CD8-positive, alpha-beta memory T cell (primary cell): ENCODE measurements at regions not wholly inside any gene's neighbourhood (a gene's known extent, or its start where the extent isn't known, plus 50 kb on each side); places are given as distances from the start of the nearest gene placed in this dataset.

Source experiments
- CTCF ChIA-PET: fragments of 350-600 bp; sonication (Branson Sonifier 250); formaldehyde crosslinking; loops from one replicate; lab custom pipeline; 2021; ENCODE audit warnings: antibody characterized with exemption; lab: Charles Lee
- POLR2A ChIA-PET: fragments of 350-600 bp; sonication (Branson Sonifier 250); formaldehyde crosslinking; loops from one replicate; lab custom pipeline; 2021; ENCODE audit warnings: antibody characterized with exemption; lab: Charles Lee
- DNase-seq, 5 donors: peaks; one replicate each; pipeline versions ENCODE4 v3.0.0 to v3.0.0-alpha.2; 2020 to 2022; ENCODE audit warnings: mixed read lengths in 1 of 5
- H3K27ac ChIP-seq: one replicate; pipeline ENCODE4 v1.7.0; 2013; ENCODE audit warnings: low read depth, mild to moderate bottlenecking, low read length, moderate library complexity
- H3K27me3 ChIP-seq: 2 replicates; pipeline ENCODE4 v1.7.0; 2013; ENCODE audit warnings: low read length, mild to moderate bottlenecking; ENCODE audit not compliant: insufficient read depth, poor library complexity, severe bottlenecking
- H3K36me3 ChIP-seq: 2 replicates; pipeline ENCODE4 v1.7.0; 2013; ENCODE audit warnings: mild to moderate bottlenecking, low read length, moderate library complexity; ENCODE audit not compliant: insufficient read depth
- H3K4me1 ChIP-seq: 2 replicates; pipeline ENCODE4 v1.7.0; 2013; ENCODE audit warnings: mild to moderate bottlenecking, low read length, moderate library complexity; ENCODE audit not compliant: insufficient read depth
- H3K4me3 ChIP-seq: 2 replicates; pipeline ENCODE4 v1.7.0; 2013; ENCODE audit warnings: mild to moderate bottlenecking, low read length
- H3K9me3 ChIP-seq: 2 replicates; pipeline ENCODE4 v1.7.0; 2013; ENCODE audit warnings: mild to moderate bottlenecking, low read length
- H3K27ac Mint-ChIP-seq, 8 donors: one replicate each; pipeline ENCODE4 v1.8.0; 2020 to 2021; ENCODE audit warnings: mixed read lengths in 8 of 8, mild to moderate bottlenecking in 6 of 8, inconsistent platforms in 3 of 8, moderate library complexity in 3 of 8
- H3K27me3 Mint-ChIP-seq, 2 donors: one replicate each; pipeline ENCODE4 v1.8.0; 2020 to 2021; ENCODE audit warnings: mixed read lengths in 2 of 2, mild to moderate bottlenecking in 1 of 2, moderate library complexity in 1 of 2
- H3K36me3 Mint-ChIP-seq, 3 donors: one replicate each; pipeline ENCODE4 v1.8.0; 2020 to 2021; ENCODE audit warnings: mixed read lengths in 3 of 3, inconsistent platforms in 1 of 3, mild to moderate bottlenecking in 1 of 3
- H3K4me1 Mint-ChIP-seq, 3 donors: one replicate each; pipeline ENCODE4 v1.8.0; 2020 to 2021; ENCODE audit warnings: mixed read lengths in 3 of 3, inconsistent platforms in 1 of 3, mild to moderate bottlenecking in 1 of 3
- H3K4me3 Mint-ChIP-seq, 7 donors: one replicate each; pipeline ENCODE4 v1.8.0; 2020 to 2021; ENCODE audit warnings: mixed read lengths in 7 of 7, mild to moderate bottlenecking in 6 of 7, moderate library complexity in 4 of 7, inconsistent platforms in 2 of 7
- H3K9me3 Mint-ChIP-seq, 5 donors: one replicate each; pipeline ENCODE4 v1.8.0; 2020 to 2022; ENCODE audit warnings: mixed read lengths in 5 of 5, mild to moderate bottlenecking in 3 of 5, moderate library complexity in 2 of 5, inconsistent platforms in 1 of 5

GRCh38 chr2:80822999-80823398 is 518.4 kb upstream of the LRRTM1 start:
- POLR2A ChIA-PET = no interaction called here
- Histone ChIP-seq H3K27me3 (no peaks in the 10 kb centered on the region), H3K9me3 (no peaks in the 10 kb centered on the region), H3K36me3 (no peaks in the 10 kb centered on the region), H3K27ac (no peak overlapping the region), H3K4me1 (no peaks in the 10 kb centered on the region), H3K4me3 (no peak overlapping the region)
- no peak overlapping the region for H3K27ac Mint-ChIP-seq
- H3K9me3 Mint-ChIP-seq = peaks cover 6 to 26% (median 19%) of the 10 kb centered on the region in 5 donors
- CTCF ChIA-PET = no interaction called here
- no peak for DNase-seq
- H3K27me3 Mint-ChIP-seq = no peaks in the 10 kb centered on the region
- no peak overlapping the region for H3K4me3 Mint-ChIP-seq
- H3K36me3 Mint-ChIP-seq = no peaks in the 10 kb centered on the region
- H3K4me1 Mint-ChIP-seq = no peaks in the 10 kb centered on the region

GRCh38 chr2:80815259-80815658 is 510.7 kb upstream of the LRRTM1 start:
- Mint-ChIP-seq H3K9me3 (peaks cover 15 to 42% (median 21%) of the 10 kb centered on the region in 5 donors), H3K27me3 (no peaks in the 10 kb centered on the region), H3K27ac (no peak overlapping the region), H3K4me3 (no peak overlapping the region), H3K36me3 (no peaks in the 10 kb centered on the region), H3K4me1 (no peaks in the 10 kb centered on the region)
- no peaks in the 10 kb centered on the region for H3K36me3 ChIP-seq
- no peak for DNase-seq
- no peaks in the 10 kb centered on the region for H3K9me3 ChIP-seq
- no peak overlapping the region for H3K27ac ChIP-seq
- no peaks in the 10 kb centered on the region for H3K4me1 ChIP-seq
- H3K4me3 ChIP-seq = no peak overlapping the region
- CTCF ChIA-PET = no interaction called here
- no peaks in the 10 kb centered on the region for H3K27me3 ChIP-seq
- POLR2A ChIA-PET = no interaction called here

- peaks cover 4 to 39% (median 9%) of the 10 kb centered on the region in 5 donors for H3K9me3 Mint-ChIP-seq
- Histone ChIP-seq H3K4me3 (no peak overlapping the region), H3K36me3 (no peaks in the 10 kb centered on the region), H3K27me3 (no peaks in the 10 kb centered on the region), H3K9me3 (no peaks in the 10 kb centered on the region), H3K4me1 (no peaks in the 10 kb centered on the region), H3K27ac (no peak overlapping the region)
- no peaks in the 10 kb centered on the region for H3K27me3 Mint-ChIP-seq
- H3K36me3 Mint-ChIP-seq = no peaks in the 10 kb centered on the region
- CTCF ChIA-PET = no interaction called here
- no peak overlapping the region for H3K4me3 Mint-ChIP-seq
- POLR2A ChIA-PET = no interaction called here
- no peaks in the 10 kb centered on the region for H3K4me1 Mint-ChIP-seq
- no peak overlapping the region for H3K27ac Mint-ChIP-seq
- DNase-seq = no peak
Observed at GRCh38 chr2:80786584-80786983, 482.0 kb upstream of the LRRTM1 start.

GRCh38 chr2:80778704-80779103 is 474.2 kb upstream of the LRRTM1 start:
- Histone ChIP-seq H3K4me1 (no peaks in the 10 kb centered on the region), H3K9me3 (no peaks in the 10 kb centered on the region), H3K36me3 (no peaks in the 10 kb centered on the region), H3K27me3 (no peaks in the 10 kb centered on the region), H3K4me3 (no peak overlapping the region), H3K27ac (no peak overlapping the region)
- no peak overlapping the region for H3K27ac Mint-ChIP-seq
- ChIA-PET POLR2A (no interaction called here), CTCF (no interaction called here)
- H3K9me3 Mint-ChIP-seq = peaks cover 4 to 53% (median 15%) of the 10 kb centered on the region in 5 donors
- peaks cover 0 to 1% of the 10 kb centered on the region in 2 donors for H3K27me3 Mint-ChIP-seq
- no peaks in the 10 kb centered on the region for H3K4me1 Mint-ChIP-seq
- no peak overlapping the region for H3K4me3 Mint-ChIP-seq
- peaks cover 0 to 2% (median 0%) of the 10 kb centered on the region in 3 donors for H3K36me3 Mint-ChIP-seq
- DNase-seq = no peak

GRCh38 chr2:80748592-80748991 is 444.0 kb upstream of the LRRTM1 start:
- ChIA-PET POLR2A (no interaction called here), CTCF (no interaction called here)
- Mint-ChIP-seq H3K36me3 (no peaks in the 10 kb centered on the region), H3K9me3 (peaks cover 5 to 39% (median 12%) of the 10 kb centered on the region in 5 donors), H3K4me3 (no peak overlapping the region), H3K4me1 (no peaks in the 10 kb centered on the region), H3K27ac (no peak overlapping the region), H3K27me3 (no peaks in the 10 kb centered on the region)
- Histone ChIP-seq H3K27me3 (no peaks in the 10 kb centered on the region), H3K27ac (no peak overlapping the region), H3K4me3 (no peak overlapping the region), H3K36me3 (no peaks in the 10 kb centered on the region), H3K9me3 (no peaks in the 10 kb centered on the region), H3K4me1 (no peaks in the 10 kb centered on the region)
- no peak for DNase-seq

GRCh38 chr2:80737047-80737446 is 432.5 kb upstream of the LRRTM1 start:
- Mint-ChIP-seq H3K27ac (no peak overlapping the region), H3K36me3 (no peaks in the 10 kb centered on the region), H3K27me3 (no peaks in the 10 kb centered on the region), H3K4me3 (no peak overlapping the region), H3K4me1 (no peaks in the 10 kb centered on the region), H3K9me3 (peaks cover 14 to 58% (median 34%) of the 10 kb centered on the region in 5 donors)
- Histone ChIP-seq H3K4me3 (no peak overlapping the region), H3K27ac (no peak overlapping the region), H3K9me3 (no peaks in the 10 kb centered on the region), H3K27me3 (no peaks in the 10 kb centered on the region), H3K4me1 (no peaks in the 10 kb centered on the region), H3K36me3 (no peaks in the 10 kb centered on the region)
- ChIA-PET CTCF (no interaction called here), POLR2A (no interaction called here)
- DNase-seq = no peak

- no peak overlapping the region for H3K27ac ChIP-seq
- DNase-seq = no peak
- Mint-ChIP-seq H3K27me3 (peaks cover 0 to 1% of the 10 kb centered on the region in 2 donors), H3K4me3 (no peak overlapping the region), H3K36me3 (no peaks in the 10 kb centered on the region), H3K4me1 (no peaks in the 10 kb centered on the region), H3K27ac (no peak overlapping the region), H3K9me3 (peaks cover 3 to 45% (median 11%) of the 10 kb centered on the region in 5 donors)
- POLR2A ChIA-PET = no interaction called here
- H3K4me3 ChIP-seq = no peak overlapping the region
- CTCF ChIA-PET = no interaction called here
- peaks cover 3% of the 10 kb centered on the region for H3K9me3 ChIP-seq
- H3K36me3 ChIP-seq = no peaks in the 10 kb centered on the region
- H3K27me3 ChIP-seq = no peaks in the 10 kb centered on the region
- no peaks in the 10 kb centered on the region for H3K4me1 ChIP-seq
Observed at GRCh38 chr2:80725001-80725400, 420.4 kb upstream of the LRRTM1 start.

GRCh38 chr2:80722803-80723202 is 418.3 kb upstream of the LRRTM1 start:
- Mint-ChIP-seq H3K4me3 (no peak overlapping the region), H3K9me3 (peaks cover 3 to 27% (median 6%) of the 10 kb centered on the region in 5 donors), H3K27me3 (peaks cover 0 to 1% of the 10 kb centered on the region in 2 donors), H3K27ac (no peak overlapping the region), H3K4me1 (no peaks in the 10 kb centered on the region), H3K36me3 (no peaks in the 10 kb centered on the region)
- Histone ChIP-seq H3K27me3 (no peaks in the 10 kb centered on the region), H3K9me3 (no peaks in the 10 kb centered on the region), H3K36me3 (no peaks in the 10 kb centered on the region), H3K4me3 (no peak overlapping the region), H3K27ac (no peak overlapping the region), H3K4me1 (no peaks in the 10 kb centered on the region)
- ChIA-PET CTCF (no interaction called here), POLR2A (no interaction called here)
- DNase-seq = no peak

- no peak overlapping the region for H3K27ac Mint-ChIP-seq
- Histone ChIP-seq H3K36me3 (no peaks in the 10 kb centered on the region), H3K9me3 (no peaks in the 10 kb centered on the region), H3K27ac (no peak overlapping the region), H3K4me3 (no peak overlapping the region), H3K27me3 (no peaks in the 10 kb centered on the region), H3K4me1 (no peaks in the 10 kb centered on the region)
- POLR2A ChIA-PET = no interaction called here
- H3K4me3 Mint-ChIP-seq = no peak overlapping the region
- no peaks in the 10 kb centered on the region for H3K4me1 Mint-ChIP-seq
- H3K36me3 Mint-ChIP-seq = no peaks in the 10 kb centered on the region
- no peaks in the 10 kb centered on the region for H3K27me3 Mint-ChIP-seq
- DNase-seq = no peak
- CTCF ChIA-PET = no interaction called here
- peaks cover 3 to 25% (median 7%) of the 10 kb centered on the region in 5 donors for H3K9me3 Mint-ChIP-seq
Observed at GRCh38 chr2:80719607-80720006, 415.1 kb upstream of the LRRTM1 start.
